CD4-positive, alpha-beta T cell treated with Interleukin-12 subunit alpha and Interleukin-12 subunit beta, for 1 hour (primary cell): ENCODE measurements at regions not wholly inside any gene's neighbourhood (a gene's known extent, or its start where the extent isn't known, plus 50 kb on each side); places are given as distances from the start of the nearest gene placed in this dataset.
A peak's percentile ranks its signal among the peaks of the same experiment; 100 is the strongest.

Experiments used
- DNase-seq: peaks from one replicate; pipeline ENCODE4 v3.0.0-alpha.2; 2020

DNA sequence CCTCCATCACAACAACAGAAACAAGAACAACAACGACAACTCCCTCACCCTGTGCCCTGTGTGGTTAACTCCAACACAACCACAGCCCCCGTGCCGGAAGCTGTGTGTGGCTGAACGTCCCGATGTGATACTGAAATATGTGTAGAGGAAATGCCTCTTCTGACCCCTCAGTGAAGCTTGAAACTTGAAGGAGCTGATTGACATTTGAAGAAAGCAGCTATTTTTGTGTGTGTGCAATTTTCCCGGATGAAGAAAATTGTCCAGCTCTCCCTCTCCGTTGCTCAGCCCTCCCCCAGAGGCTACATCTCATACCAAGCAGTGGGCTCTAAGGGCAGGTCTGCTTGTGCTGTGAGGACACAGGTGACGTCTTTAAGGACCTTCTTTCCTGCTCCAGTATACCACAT is 173.8 kb downstream of the ICOS start:
- DNase-seq: peak; percentile 65

DNA sequence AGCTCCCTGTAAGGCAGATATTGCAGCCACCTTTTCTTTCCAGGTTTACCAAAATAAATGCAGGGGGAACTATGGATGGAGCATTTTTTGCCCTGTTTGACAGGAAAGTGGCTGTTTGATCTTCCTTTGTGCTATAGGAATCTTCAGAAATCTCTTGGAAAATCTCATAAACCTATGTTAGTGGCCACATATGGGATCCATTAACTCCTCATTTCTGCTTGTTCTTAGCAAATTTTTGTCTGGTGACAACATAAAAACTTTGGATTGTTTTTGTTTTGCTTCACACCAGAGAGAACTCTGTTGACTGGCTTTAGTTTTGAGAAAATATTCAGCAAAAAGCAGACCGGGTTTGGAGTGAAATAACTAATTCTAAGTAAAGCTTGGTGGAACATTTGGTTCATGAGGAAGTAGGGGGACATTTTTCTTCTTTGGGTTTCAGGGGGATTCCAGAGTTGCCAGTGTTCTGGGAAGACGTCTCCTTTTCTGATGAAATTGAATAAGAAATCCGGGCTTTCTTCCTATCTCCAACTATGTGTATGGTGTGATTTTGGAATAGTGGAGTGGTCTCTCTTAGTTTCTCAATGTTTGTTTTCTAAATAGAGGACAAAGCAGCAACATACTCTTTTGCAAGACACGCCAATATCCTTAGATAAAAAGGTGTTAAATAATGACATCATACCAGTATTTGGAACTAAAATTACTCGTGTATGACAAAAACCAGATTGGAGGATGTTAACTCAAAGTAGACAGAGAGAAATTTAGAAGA is 174.4 kb downstream of the ICOS start:
- DNase-seq: no peak

GRCh38 chr2:204112084-204112770 is 175.7 kb downstream of the ICOS start:
- no peak for DNase-seq

DNA sequence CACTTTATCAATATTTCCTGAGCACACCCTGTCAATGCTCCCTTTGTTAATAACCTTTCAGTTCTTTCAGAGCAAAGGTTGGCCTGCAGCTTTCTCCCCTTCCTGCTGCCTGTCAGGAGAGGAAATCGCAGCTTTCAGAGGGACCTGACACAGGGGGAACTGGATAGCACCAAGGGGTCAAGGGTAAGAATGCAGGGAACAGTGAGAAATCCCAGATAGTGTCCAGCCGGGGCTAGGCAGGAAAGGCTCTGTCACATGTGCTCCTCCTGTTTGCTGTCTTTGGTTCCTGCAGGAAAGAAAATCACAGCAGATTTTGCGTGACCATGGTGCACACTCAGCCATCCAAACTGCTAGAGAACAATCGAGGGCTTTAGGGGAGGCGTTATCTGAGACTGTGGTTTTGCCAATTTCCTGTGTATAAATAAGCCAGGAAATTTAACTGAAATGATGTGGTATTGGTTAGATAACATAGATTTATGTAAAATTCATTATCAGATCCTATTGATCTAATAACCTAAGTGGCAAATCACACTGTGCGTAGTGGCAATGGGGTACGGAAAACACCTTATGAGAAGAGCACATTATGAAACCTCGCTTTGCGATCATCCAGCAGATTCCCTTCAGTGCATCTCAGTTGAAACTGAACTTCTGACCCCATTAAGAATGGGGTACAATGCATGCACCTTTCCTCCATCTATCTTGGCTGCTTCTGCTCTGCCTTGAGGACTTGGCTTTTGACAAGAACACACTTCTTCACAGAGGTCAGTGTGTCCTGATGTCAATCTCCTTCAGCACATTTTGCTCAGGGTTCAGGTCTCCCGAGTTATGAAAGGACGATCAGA is 178.0 kb downstream of the ICOS start:
- DNase-seq: no peak

DNA sequence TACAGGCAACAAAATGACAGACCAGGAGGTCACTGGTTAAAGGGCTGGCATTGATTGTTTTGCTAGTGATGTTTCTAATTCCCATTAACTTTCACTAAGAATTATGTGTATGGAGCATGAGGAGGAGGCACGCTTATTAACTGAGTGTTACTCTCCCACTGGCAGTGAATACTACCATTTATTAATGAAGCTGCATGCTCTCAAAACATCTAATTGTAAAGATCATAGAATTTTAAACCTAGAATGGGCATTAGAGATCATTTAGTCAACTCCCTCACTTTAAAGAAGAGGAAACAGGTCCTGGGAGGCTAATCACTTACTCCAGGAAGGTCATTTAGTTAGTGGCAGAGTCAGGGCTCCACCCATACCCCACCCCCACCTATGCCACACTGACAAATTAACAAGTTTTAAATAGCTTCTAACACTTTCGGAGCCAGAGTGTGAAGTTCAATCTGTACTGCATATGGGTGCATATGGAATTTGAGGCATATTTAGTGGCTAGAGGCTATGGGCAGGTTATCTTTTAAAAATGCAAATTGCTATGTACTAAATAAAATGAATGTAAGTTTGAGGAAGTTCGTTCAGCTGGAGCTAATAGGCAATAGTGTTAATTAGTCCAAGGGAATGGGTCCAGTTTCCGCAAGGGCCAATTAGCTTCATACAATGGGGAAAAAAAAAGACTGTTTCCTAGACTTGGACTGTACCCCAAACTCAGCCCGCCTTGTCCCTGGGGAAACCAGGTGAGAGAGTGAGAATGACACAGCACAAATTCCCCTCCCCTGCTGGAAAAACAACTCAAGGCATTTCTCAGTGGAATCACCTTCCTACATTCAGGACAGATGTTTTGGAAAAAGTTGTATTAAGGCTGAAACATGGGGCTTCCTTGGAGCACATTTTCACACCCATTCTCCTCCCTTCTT is 178.8 kb downstream of the ICOS start:
- no peak for DNase-seq

DNA sequence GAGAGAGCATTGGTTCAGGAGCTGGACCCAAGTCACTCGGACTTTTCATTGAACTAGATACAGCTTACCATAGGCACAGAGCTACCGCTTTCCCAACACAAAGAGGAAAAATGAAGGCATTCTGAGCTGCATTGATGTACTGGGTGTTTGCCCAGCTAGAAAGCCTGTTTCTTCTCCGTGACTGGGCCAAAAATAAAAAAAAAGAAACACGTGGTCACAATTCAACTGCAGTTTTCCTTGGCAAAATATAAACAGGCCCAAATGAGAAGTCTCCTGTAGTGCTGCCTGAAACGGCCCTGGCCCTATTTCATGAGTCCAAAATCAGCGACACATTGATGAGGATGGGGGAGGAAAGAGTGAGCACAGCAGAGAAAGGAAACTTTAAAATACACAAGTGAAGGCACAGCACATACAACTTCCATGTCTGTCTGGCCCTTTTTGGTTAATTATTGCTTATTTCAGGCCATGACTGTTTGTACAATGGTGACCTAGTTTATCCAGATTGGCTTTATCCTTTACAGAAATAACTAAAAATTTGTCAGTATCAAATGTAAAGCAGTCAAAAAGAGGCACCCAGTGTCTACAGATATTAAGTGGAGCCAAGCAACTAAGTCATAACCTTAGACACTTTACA is 179.7 kb downstream of the ICOS start:
- no peak for DNase-seq

DNA sequence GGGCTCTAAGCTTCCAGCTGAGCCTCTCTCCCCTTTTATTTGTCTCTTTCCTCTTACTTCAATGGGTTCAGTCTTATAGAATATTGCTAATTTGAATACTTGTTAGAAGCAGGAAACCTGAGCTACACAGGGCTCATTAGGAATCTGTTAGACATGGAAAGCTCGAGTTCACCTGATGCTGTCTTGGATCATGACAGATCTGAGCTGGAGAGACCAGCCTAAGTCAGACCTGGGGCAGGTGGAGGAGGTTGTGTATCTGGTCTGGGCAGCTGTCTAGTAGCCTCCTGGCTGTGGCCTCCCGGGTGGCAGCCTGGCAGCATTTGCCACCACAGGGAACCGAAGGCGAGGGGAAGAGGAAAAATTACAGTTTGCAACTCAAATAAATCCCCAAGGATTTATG is 185.9 kb downstream of the ICOS start:
- DNase-seq: no peak

GRCh38 chr2:204124140-204124750 is 187.7 kb downstream of the ICOS start:
- DNase-seq: no peak

- no peak for DNase-seq
These were observed 190.1 kb downstream of the ICOS start for GRCh38 chr2:204126705-204127104.

DNA sequence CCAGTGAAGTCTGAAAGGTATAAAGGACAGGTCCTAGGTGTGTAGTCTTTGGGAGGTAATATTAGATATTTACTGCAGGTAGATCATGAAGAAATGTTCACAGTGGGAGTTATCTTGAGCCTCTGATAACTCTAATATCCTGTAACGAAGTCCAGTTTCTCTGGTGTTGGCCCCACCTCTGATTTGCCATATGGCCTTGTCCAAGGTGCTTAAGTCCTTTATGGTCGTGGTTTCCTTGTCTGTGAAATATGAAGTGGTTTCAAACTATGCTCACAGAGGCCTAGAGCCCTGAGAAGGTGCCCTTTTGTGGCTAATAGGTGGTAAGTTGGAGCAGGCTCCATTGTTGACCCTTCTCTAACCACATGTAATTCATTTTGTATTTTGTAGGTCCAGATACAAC is 190.7 kb downstream of the ICOS start:
- no peak for DNase-seq

DNA sequence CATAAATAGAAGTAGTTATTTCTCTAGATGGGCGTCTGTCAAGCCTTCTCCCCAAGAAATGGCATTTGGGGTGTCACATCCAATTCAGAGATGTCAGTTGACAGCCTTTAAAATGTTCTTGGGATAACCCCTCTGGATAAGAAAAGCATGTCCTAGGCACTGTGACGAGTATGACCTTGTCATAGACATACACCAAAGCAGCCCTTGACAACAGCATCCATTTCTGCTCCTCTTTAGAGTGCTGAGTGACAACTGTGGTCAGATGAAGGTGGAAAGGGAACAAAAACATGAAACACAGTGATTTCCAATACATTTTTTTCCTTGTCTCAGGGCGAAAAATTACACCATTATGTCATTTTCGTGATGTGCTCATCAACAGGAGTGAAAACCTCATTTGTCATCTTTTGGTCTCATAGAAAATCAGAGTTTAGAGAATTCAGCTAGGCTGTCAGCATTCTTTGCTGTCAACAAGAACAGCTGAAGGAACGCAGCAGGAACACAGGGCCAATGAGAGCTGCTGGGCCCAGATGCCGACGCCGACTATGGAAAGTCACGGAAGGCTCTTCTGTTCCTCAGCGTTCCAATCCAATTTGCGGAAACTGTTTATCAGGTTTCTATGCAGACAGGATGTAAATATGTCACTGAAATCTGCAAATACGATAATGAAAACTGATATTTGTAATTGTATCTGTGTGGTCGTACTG is 193.2 kb downstream of the ICOS start:
- no peak for DNase-seq

GRCh38 chr2:204131621-204132020 is 195.1 kb downstream of the ICOS start:
- no peak for DNase-seq

GRCh38 chr2:204133476-204133875 is 196.9 kb downstream of the ICOS start:
- no peak for DNase-seq

DNA sequence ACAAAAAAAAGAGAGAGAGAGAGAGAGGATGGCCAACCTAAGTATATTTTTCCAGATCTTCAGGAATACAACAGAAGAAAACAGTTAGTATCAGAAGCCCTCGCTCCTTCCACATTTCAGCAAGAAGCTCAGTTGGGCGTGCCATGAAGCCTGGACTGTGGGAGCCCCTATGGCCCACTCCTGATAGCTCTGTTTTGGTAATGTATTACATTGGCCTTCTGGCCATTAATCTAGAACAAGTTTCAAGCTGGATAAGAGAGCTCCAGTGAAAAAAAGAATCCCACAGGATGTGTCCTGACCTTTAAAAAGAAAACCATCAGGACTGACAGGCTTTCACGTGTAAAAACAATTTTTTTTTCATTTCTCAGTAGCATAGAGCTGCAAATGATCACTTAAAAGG is 197.9 kb downstream of the ICOS start:
- DNase-seq: no peak

- no peak for DNase-seq
These were observed 199.2 kb downstream of the ICOS start for GRCh38 chr2:204135752-204136151.

DNA sequence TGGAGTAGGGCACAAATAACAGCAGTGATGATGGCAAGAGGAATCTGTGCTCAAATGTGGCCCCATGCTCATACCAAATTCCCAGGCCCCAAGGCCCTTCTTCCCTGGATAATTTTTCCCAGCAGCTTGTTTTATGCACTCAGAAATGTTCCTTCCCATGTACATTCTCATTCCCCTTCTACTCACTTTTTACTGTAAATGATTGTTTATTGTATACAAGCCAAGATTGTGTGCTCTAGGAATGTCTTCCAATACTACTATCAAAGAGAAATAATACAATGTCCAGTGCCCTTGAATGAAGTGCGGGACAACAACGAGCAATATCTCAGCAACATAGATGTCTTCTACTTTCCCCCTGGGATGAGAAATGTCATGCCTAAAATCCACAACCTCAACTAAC is 201.6 kb downstream of the ICOS start:
- no peak for DNase-seq

GRCh38 chr2:204140246-204140645 is 203.7 kb downstream of the ICOS start:
- DNase-seq: no peak

DNA sequence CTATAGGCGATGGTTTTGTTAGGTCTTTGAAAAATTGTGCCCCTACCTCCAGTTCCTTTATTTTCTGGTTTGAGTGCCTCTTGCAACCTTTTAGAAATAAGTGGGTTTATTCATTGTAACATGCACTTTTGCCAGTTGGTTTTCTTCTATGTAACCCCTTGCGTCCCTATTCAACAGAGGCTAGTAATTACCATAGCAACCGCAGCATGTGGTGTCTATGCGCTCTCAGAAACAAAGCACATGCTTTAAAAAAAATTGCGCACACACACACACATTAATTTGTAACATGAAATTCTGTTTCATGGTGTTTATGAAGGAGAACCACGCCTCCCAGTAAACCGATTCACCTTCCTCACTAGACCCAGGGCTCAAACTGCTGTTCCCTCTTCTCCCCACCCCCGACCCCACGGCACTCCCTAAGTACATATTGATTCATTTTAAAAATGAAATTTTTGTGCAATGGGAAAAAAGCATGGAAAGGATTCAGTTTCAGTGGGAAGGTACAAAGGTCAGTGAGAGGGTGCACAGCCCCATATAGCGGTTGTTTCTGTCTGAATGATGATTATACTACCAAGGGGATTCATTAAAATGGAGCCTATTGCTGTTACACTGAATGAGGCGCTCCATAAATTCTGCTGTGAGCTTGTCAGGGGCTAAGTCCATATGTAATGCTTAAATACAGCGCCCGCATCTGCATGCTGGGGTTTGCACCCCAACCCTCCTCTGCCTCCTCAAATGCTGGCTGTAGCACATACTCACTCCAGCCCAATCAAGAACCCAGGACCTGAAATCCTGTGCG is 206.9 kb downstream of the ICOS start:
- DNase-seq: no peak

- no peak for DNase-seq
These were observed 207.9 kb downstream of the ICOS start for GRCh38 chr2:204144492-204144891.

GRCh38 chr2:204145263-204145751 is 208.7 kb downstream of the ICOS start:
- peak; percentile 81 for DNase-seq
